ENCODE measurements at regions not wholly inside any gene's neighbourhood (a gene's known extent, or its start where the extent isn't known, plus 50 kb on each side); places are given as distances from the start of the nearest gene placed in this dataset.
"Not testable (repeated sequence)": the region's sequence is repeated elsewhere in the genome, so short reads cannot be mapped to it uniquely, and the experiment has no call there.

DNA sequence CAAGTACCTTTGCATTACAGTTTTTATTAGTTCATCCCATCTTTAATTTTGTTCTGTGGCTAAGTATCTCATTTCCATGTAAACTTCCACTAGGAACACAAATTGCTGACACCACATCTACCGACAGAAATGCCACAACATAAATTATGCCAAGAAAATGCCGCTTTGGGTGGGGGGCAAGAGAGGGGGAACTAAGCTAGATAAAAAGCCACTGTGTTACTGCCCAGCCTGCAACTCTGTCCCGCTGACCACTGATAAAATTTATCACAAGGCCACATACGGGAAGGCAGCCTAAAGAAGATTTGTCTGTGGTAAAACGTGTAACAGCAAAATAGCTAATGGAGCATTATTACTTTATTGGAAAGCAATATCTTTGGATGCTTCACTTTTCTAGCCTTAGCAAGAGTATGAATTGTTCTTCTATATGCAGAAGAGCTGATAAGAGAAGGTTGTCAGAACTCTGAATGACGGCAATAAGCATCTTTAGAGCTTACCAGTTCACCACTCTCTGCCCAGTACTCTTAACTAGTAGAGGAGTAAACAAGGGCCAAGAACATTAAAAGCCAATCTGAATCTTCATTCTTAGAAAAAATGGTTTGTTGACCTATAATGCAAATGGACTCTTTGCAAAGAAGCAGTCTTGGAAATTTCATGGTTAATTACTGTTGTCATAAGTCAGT lies 172.2 kb upstream of the MEF2C start:
- peaks cover 0 to 3% of the 10 kb centered on the region in 2 donors for H3K9me3 ChIP-seq
- WGBS, 2 donors (ENCODE audit: low coverage in 1 of 2): 83 to 93% methylated on average over 6 of the region's 6 CpGs
- DNase-seq: no peak
- H3K4me1 ChIP-seq: peaks cover 0 to 8% (median 0%) of the 10 kb centered on the region in 4 donors
- in situ Hi-C loops (cut with MboI; ENCODE audit: low pct_ligation_motif_present in 1 of 4, low pct_unique_long_range_greater_than_20kb in 1 of 4, low sequenced_read_pairs in 3 of 4): no loop called here
- TF ChIP-seq POLR2AphosphoS5 (IDR thresholded peaks at IDR 0.05): no peak
- no peak for TF ChIP-seq EP300 (IDR thresholded peaks at IDR 0.05; ENCODE audit: low read depth)
- TF ChIP-seq POLR2A (IDR thresholded peaks at IDR 0.05): no peak
- TF ChIP-seq, protein P1, sequence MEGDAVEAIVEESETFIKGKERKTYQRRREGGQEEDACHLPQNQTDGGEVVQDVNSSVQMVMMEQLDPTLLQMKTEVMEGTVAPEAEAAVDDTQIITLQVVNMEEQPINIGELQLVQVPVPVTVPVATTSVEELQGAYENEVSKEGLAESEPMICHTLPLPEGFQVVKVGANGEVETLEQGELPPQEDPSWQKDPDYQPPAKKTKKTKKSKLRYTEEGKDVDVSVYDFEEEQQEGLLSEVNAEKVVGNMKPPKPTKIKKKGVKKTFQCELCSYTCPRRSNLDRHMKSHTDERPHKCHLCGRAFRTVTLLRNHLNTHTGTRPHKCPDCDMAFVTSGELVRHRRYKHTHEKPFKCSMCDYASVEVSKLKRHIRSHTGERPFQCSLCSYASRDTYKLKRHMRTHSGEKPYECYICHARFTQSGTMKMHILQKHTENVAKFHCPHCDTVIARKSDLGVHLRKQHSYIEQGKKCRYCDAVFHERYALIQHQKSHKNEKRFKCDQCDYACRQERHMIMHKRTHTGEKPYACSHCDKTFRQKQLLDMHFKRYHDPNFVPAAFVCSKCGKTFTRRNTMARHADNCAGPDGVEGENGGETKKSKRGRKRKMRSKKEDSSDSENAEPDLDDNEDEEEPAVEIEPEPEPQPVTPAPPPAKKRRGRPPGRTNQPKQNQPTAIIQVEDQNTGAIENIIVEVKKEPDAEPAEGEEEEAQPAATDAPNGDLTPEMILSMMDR (IDR thresholded peaks at IDR 0.05): no peak
- no peak overlapping the region for H3K27ac ChIP-seq
- H3K36me3 ChIP-seq: no peaks in the 10 kb centered on the region
- intact Hi-C loops (cut with DNase I; ENCODE audit: low total_unique reads): no loop called here
- H3K27me3 ChIP-seq: no peaks in the 10 kb centered on the region
- no peak overlapping the region for H3K4me3 ChIP-seq

DNA sequence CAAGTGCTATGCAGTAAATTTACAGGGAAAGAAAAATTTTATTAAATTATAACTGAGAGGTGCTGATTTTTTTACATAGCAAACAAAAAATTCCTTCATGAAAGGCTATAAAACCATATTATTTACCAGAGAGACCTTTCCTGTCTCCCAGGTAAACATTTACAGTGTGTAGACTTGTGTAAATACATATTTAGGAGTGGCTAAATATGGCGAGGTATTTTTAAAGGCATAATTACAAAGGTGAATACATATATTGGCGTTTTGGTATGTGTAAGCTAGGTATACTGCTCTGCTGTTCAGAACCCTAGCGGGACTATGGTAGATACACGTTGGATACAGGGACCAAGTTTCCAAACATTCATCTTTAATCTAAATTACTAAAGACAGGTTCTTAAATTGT lies 170.6 kb upstream of the MEF2C start:
- in situ Hi-C loops (cut with MboI; ENCODE audit: low pct_ligation_motif_present in 1 of 4, low pct_unique_long_range_greater_than_20kb in 1 of 4, low sequenced_read_pairs in 3 of 4): no loop called here
- H3K4me1 ChIP-seq: peaks cover 0 to 8% (median 0%) of the 10 kb centered on the region in 4 donors
- no peak for DNase-seq
- H3K36me3 ChIP-seq: no peaks in the 10 kb centered on the region
- no peak overlapping the region for H3K27ac ChIP-seq
- TF ChIP-seq, protein P1 (IDR thresholded peaks at IDR 0.05): no peak
- TF ChIP-seq POLR2AphosphoS5 (IDR thresholded peaks at IDR 0.05): no peak
- TF ChIP-seq POLR2A (IDR thresholded peaks at IDR 0.05): no peak
- no peak for TF ChIP-seq EP300 (IDR thresholded peaks at IDR 0.05; ENCODE audit: low read depth)
- no peaks in the 10 kb centered on the region for H3K27me3 ChIP-seq
- 17 to 53% methylated on average over 4 of the region's 4 CpGs for WGBS, 2 donors (ENCODE audit: low coverage in 1 of 2)
- intact Hi-C loops (cut with DNase I; ENCODE audit: low total_unique reads): no loop called here
- H3K4me3 ChIP-seq: no peak overlapping the region
- peaks cover 0 to 6% of the 10 kb centered on the region in 2 donors for H3K9me3 ChIP-seq

DNA sequence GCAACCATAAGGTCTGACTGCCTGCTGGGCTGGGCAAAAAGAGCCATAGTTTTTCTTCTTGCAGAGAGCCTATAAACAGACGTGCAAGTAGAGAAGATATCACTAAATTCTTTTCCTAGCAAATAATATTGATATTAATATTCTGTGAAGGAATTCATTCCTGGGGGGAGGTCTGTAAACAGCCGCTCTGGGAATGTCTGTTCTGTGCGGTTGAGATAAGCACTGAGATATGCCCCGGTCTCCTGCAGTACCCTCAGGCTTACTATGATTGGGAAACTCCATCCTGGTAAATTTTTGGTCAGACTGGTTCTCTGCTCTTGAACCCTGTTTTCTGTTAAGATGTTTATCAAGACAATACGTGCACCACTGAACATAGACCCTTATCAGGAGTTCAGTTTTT lies 167.1 kb upstream of the MEF2C start:
- H3K4me3 ChIP-seq; H3K36me3 ChIP-seq; H3K9me3 ChIP-seq; intact Hi-C loops (cut with DNase I; ENCODE audit: low total_unique reads); in situ Hi-C loops (cut with MboI; ENCODE audit: low pct_ligation_motif_present in 1 of 4, low pct_unique_long_range_greater_than_20kb in 1 of 4, low sequenced_read_pairs in 3 of 4); H3K27ac ChIP-seq; H3K27me3 ChIP-seq; DNase-seq; H3K4me1 ChIP-seq: not testable (repeated sequence)
- WGBS, 2 donors (ENCODE audit: low coverage in 1 of 2): 89 to 94% methylated on average over 1 to 5 of the region's 5 CpGs

DNA sequence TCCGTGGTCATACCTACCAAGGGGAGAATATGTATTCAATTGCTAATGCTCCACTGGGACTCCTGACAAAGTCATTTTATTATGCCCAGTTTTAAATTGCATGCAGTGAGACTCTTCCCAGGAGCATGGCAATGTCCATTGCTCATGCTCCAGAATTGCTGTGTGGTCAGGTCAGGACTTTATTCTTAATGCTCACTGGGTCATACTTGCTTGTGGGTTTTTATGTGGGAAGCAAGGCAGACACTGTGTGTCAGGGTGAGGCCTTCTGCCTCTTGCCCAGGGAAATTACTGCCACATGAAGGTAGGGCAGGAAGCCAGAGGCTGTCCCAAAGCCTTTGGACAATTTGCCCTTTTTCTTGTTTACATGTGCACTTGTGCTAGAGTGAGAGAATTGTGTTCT lies 164.6 kb upstream of the MEF2C start:
- intact Hi-C loops (cut with DNase I; ENCODE audit: low total_unique reads): no loop called here
- TF ChIP-seq EP300 (IDR thresholded peaks at IDR 0.05; ENCODE audit: low read depth): no peak
- no peak for TF ChIP-seq POLR2A (IDR thresholded peaks at IDR 0.05)
- TF ChIP-seq, protein P1 (IDR thresholded peaks at IDR 0.05): no peak
- TF ChIP-seq POLR2AphosphoS5 (IDR thresholded peaks at IDR 0.05): no peak
- Histone ChIP-seq H3K9me3 (peaks cover 0 to 6% of the 10 kb centered on the region in 2 donors), H3K4me1 (no peaks in the 10 kb centered on the region), H3K27ac (no peak overlapping the region), H3K4me3 (no peak overlapping the region), H3K27me3 (no peaks in the 10 kb centered on the region), H3K36me3 (no peaks in the 10 kb centered on the region)
- DNase-seq: no peak
- 79 to 80% methylated on average over 1 of the region's 1 CpG for WGBS, 2 donors (ENCODE audit: low coverage in 1 of 2)
- in situ Hi-C loops (cut with MboI; ENCODE audit: low pct_ligation_motif_present in 1 of 4, low pct_unique_long_range_greater_than_20kb in 1 of 4, low sequenced_read_pairs in 3 of 4): no loop called here

DNA sequence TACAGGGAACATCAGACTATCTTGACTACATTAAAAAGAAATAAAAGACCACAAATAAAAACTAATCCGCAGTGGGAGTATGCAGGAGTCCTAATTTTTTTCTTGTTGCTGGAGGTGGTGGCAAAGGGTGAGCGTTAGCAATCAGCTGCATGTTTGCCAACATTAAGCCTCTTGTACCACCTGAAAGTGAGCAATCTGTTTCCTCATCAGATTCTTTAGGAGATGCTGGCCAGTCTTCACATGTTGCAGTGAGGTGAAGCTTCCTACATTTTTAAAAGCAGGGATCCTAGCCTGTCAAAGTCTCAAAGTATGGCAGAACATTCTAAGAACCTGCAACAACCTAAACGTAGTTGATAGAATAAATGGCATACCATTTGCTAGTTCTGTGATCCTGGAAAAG lies 162.2 kb upstream of the MEF2C start:
- WGBS, 2 donors (ENCODE audit: low coverage in 1 of 2): 89 to 100% methylated on average over 2 to 3 of the region's 3 CpGs
- Histone ChIP-seq H3K27me3 (no peaks in the 10 kb centered on the region), H3K4me3 (no peak overlapping the region), H3K36me3 (no peaks in the 10 kb centered on the region), H3K4me1 (no peaks in the 10 kb centered on the region), H3K9me3 (peaks cover 0 to 3% of the 10 kb centered on the region in 2 donors), H3K27ac (no peak overlapping the region)
- in situ Hi-C loops (cut with MboI; ENCODE audit: low pct_ligation_motif_present in 1 of 4, low pct_unique_long_range_greater_than_20kb in 1 of 4, low sequenced_read_pairs in 3 of 4) (no loop called here), intact Hi-C loops (cut with DNase I; ENCODE audit: low total_unique reads) (no loop called here)
- DNase-seq: no peak
- no peak for TF ChIP-seq POLR2AphosphoS5 (IDR thresholded peaks at IDR 0.05)
- TF ChIP-seq, protein P1 (IDR thresholded peaks at IDR 0.05): no peak
- TF ChIP-seq EP300 (IDR thresholded peaks at IDR 0.05; ENCODE audit: low read depth): no peak
- TF ChIP-seq POLR2A (IDR thresholded peaks at IDR 0.05): no peak
